Upper lobe of left lung (tissue), 4 donors: ENCODE measurements at regions not wholly inside any gene's neighbourhood (a gene's known extent, or its start where the extent isn't known, plus 50 kb on each side); places are given as distances from the start of the nearest gene placed in this dataset.

Source experiments
- CTCF ChIP-seq, 6 experiments: fragments of 450-650 bp in 4 of 6; fragments of 200-600 bp in 2 of 6; sonication (generic) in 2 of 6; IDR thresholded peaks; one replicate each; pipeline ENCODE4 v1.5.1; 2016 to 2019; ENCODE audit warnings: antibody characterized with exemption in 6 of 6
- EP300 ChIP-seq, 4 donors: sonication (generic); formaldehyde crosslinking; IDR thresholded peaks; one replicate each; pipeline ENCODE4 v1.5.1; 2017; ENCODE audit warnings: antibody characterized with exemption in 4 of 4, control low read depth in 2 of 4
- POLR2A ChIP-seq, 4 donors: fragments of 450-650 bp; IDR thresholded peaks; one replicate each; pipeline ENCODE4 v1.5.1; 2016 to 2017; ENCODE audit warnings: antibody characterized with exemption in 4 of 4, mild to moderate bottlenecking in 2 of 4
- POLR2AphosphoS5 ChIP-seq, 2 donors: sonication (generic); formaldehyde crosslinking; IDR thresholded peaks; one replicate each; pipeline ENCODE4 v1.5.1; 2017; ENCODE audit warnings: antibody characterized with exemption in 2 of 2

- TF ChIP-seq POLR2A (IDR thresholded peaks at IDR 0.05) (no peak), CTCF (IDR thresholded peaks at IDR 0.05) (no peak), POLR2AphosphoS5 (IDR thresholded peaks at IDR 0.05) (no peak), EP300 (IDR thresholded peaks at IDR 0.05) (no peak)
Observed at GRCh38 chr16:10323528-10323869, 62.4 kb upstream of the ATF7IP2 start.
